ENCODE measurements at regions not wholly inside any gene's neighbourhood (a gene's known extent, or its start where the extent isn't known, plus 50 kb on each side); places are given as distances from the start of the nearest gene placed in this dataset.

- no peak for DNase-seq
These were observed 309.6 kb downstream of the ACTL7B start for GRCh38 chr9:108546215-108546614.

GRCh38 chr9:108545436-108545835, 310.4 kb downstream of the ACTL7B start:
- DNase-seq, result no peak

DNA sequence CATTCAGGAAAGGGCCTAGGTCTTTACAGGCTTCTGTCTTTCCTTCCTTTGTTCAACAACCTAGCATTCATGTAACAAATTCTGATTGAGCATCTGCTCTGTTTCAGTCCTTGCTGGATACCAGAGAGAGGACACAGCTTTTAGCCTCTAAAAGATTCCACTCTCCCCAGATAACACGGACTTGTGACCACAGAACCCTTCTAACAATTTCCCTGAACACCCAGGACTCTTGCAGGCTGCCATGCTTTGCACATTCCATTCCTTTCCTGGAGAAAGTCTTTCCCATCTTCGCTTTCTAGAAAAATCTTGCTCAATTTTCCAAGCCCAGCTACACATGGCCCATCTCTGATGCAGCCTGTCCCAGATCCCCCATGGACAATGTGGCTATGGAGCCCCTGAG, 310.9 kb downstream of the ACTL7B start:
- DNase-seq, result no peak

GRCh38 chr9:108543251-108543778, 312.5 kb downstream of the ACTL7B start:
- peak; percentile 12 for DNase-seq

DNA sequence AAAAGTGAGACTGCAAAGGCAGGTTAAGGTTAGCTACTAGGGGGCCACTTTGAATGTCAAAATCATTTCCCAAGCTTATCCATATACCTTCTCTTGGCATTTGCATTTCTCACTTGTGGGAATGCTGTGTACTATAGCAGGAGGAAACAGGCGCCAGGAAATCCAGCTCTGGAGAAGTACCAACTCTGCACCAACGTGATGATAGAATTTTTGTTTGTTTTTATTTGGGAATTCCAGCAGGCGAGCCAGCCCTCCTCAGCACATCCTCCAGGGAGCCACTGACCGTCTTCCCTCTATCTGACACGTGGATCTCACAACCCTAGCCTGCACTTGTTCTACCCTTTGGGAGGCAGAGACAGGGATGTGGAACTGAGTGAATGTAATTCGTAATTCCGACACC, 318.0 kb downstream of the ACTL7B start:
- DNase-seq, result no peak

GRCh38 chr9:108536836-108537601, 318.8 kb downstream of the ACTL7B start:
- no peak for DNase-seq

GRCh38 chr9:108535526-108535925, 320.3 kb downstream of the ACTL7B start:
- no peak for DNase-seq

- no peak for DNase-seq
These were observed 321.0 kb downstream of the ACTL7B start for GRCh38 chr9:108534741-108535140.

DNA sequence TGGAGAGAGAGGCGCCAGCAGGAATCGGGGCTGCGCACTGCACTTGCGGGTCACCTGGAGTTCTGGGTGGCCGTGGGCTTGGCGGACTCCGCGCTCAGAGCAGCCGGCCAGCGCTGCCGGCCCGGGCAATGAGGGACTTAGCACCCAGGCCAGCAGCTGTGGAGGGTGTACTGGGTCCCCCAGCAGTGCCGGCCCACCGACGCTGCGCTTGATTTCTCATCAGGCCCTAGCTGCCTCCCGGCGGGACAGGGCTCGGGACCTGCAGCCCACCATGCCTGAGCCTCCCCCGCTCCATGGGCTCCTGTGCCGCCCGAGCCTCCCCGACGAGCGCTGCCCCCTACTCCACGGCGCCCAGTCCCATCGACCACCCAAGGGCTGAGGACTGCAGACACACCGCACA, 325.6 kb downstream of the ACTL7B start:
- DNase-seq, result no peak

DNA sequence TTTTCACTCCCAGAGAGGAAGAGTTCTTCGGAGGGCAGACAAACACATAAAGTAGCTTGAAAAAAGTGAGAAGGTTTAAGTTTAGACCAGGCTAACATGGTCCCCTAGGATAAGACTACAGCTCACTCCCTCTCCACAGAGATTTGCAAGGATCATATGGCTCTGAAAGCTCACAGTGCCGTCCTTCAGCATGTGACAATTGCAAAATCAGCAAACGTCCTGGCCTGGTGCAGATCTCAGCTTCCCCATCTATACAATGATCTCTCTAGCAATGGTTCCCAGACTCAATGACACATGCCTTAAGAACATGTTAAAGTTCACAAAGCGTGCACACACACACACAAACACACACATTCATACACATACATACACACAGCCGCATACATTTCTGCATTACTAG, 327.6 kb downstream of the ACTL7B start:
- no peak for DNase-seq

GRCh38 chr9:108526518-108526917, 329.3 kb downstream of the ACTL7B start:
- no peak for DNase-seq

- DNase-seq, result no peak
These were observed 330.6 kb downstream of the ACTL7B start for GRCh38 chr9:108525186-108525585.

- DNase-seq, result no peak
These were observed 334.7 kb downstream of the ACTL7B start for GRCh38 chr9:108521063-108521590.

GRCh38 chr9:108519437-108519836, 336.3 kb downstream of the ACTL7B start:
- no peak for DNase-seq

GRCh38 chr9:108517651-108518365, 338.0 kb downstream of the ACTL7B start:
- DNase-seq, result no peak

DNA sequence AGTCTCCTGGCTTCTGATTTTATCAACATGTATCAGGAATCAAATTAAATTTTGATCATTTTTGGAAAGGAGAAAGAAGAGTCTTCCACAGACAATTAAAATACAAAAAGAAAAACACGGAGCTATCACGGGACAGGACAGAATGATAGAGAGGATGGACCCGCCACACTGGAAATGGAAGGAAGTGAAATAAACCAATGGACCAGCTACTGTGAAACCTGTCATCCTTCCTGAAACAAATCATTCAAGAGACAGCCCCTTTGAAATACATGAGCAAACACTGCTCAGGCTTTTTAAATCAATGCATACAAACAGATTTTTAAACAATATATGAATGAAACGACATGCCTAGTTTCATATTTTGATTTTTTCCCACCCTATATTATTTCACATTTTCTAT, 339.4 kb downstream of the ACTL7B start:
- DNase-seq, result no peak

DNA sequence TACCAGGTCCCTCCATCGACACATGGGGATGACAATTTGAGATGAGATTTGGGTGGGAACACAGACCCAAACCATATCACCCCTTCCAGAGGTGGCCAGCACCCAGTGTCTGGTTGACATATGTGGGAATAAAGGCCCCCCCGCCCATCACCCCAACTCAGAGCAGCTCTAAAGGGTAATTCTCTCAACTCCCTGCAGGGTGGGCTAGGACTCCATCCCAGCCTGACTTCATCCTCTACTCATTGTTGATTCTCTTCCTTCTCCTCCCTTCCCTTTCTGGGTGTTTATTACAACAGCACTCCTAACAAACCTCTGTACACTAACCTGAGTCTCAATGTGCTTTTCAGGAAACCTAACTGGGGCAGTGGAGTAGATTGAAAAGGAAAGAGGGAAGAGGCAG, 339.9 kb downstream of the ACTL7B start:
- no peak for DNase-seq

GRCh38 chr9:108512426-108513173, 343.2 kb downstream of the ACTL7B start:
- DNase-seq, result no peak

DNA sequence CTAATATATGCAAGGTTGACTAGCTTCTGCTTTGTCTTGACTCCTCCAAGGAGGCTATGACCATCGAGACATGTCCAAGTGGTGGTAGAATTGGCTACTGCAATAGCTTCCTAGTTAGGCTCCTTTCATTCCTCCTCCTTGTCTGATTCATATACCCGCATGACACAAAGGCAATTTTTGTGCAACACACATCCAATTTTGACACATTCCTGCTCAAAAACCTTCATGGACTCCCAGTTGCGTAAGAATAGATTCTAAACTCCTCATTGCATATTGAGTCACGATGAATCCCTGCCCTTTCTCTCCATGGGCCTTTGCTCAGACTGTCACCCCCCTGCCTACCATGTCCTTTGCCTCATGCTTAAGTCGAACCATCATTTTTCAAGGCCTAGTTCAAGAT, 344.5 kb downstream of the ACTL7B start:
- no peak for DNase-seq

- DNase-seq, result no peak
These were observed 358.9 kb downstream of the ACTL7B start for GRCh38 chr9:108496846-108497245.

DNA sequence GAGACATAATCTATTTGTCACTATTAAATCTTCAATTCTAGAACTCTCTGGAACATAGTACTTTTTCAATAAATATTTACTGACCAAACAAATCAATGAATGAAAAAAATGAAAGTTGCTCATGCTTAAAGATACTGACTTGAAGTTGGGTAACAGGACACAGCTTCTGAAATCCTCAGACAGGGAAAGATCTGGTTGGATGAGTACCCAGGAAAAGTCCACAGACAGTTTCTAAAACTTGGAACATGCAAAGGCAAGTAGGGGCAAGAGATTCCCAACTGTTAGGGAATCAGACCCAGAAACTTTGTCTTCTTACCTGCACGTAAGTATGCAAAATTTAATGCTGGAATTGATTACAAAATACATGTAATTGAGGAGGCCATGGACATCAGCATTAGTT, 366.2 kb downstream of the ACTL7B start:
- no peak for DNase-seq

DNA sequence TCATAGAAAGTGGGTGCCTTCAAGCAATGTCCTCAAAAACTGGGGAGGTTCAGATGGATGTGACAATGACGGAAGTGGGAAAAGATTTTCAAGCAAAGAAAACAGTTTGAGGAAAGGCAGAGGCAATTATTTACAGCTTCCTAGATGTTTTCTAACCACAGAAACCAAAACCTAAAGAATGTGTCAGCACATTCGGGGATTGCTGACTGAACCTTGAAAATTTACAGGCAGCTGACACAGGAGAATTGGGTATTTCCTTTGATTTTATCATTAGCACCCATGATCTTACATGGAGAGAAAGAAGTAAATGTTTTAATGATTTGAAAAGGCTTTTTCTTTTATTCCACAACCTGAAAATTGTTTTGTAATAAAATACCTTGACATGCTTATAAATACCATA, 369.0 kb downstream of the ACTL7B start:
- no peak for DNase-seq

- no peak for DNase-seq
These were observed 371.3 kb downstream of the ACTL7B start for GRCh38 chr9:108484468-108484867.

All from NCI-H748 treated with DMSO at 0.1 percent for 48 hours (cell line).